ENCODE measurements at regions not wholly inside any gene's neighbourhood (a gene's known extent, or its start where the extent isn't known, plus 50 kb on each side); places are given as distances from the start of the nearest gene placed in this dataset.
A peak's percentile ranks its signal among the peaks of the same experiment; 100 is the strongest.
"Not testable (repeated sequence)": the region's sequence is repeated elsewhere in the genome, so short reads cannot be mapped to it uniquely, and the experiment has no call there.

GRCh38 chr2:133862400-133862977, 294.2 kb upstream of the NCKAP5 start:
- TF ChIP-seq CTCF (conservative IDR thresholded peaks at IDR 0.05; ENCODE audit: low read depth, low read length) = no peak
- no peak for DNase-seq (ENCODE audit: low read depth)
- no peak overlapping the region for H3K4me3 ChIP-seq (ENCODE audit: low read length)

GRCh38 chr2:133863106-133863800, 295.0 kb upstream of the NCKAP5 start:
- no peak for DNase-seq (ENCODE audit: low read depth)
- no peak overlapping the region for H3K4me3 ChIP-seq (ENCODE audit: low read length)
- TF ChIP-seq CTCF (conservative IDR thresholded peaks at IDR 0.05; ENCODE audit: low read depth, low read length) = no peak

- no peak for TF ChIP-seq CTCF (conservative IDR thresholded peaks at IDR 0.05; ENCODE audit: low read depth, low read length)
- H3K4me3 ChIP-seq (ENCODE audit: low read length) = no peak overlapping the region
- no peak for DNase-seq (ENCODE audit: low read depth)
Observed at GRCh38 chr2:133865141-133865540, 296.9 kb upstream of the NCKAP5 start.

- peak; percentile 34 for DNase-seq (ENCODE audit: low read depth)
- no peak overlapping the region for H3K4me3 ChIP-seq (ENCODE audit: low read length)
- no peak for TF ChIP-seq CTCF (conservative IDR thresholded peaks at IDR 0.05; ENCODE audit: low read depth, low read length)
Observed at GRCh38 chr2:133867166-133867565, 298.9 kb upstream of the NCKAP5 start.

GRCh38 chr2:133871545-133872209, 303.4 kb upstream of the NCKAP5 start:
- DNase-seq (ENCODE audit: low read depth) = no peak
- TF ChIP-seq CTCF (conservative IDR thresholded peaks at IDR 0.05; ENCODE audit: low read depth, low read length) = no peak
- no peak overlapping the region for H3K4me3 ChIP-seq (ENCODE audit: low read length)

- no peak for TF ChIP-seq CTCF (conservative IDR thresholded peaks at IDR 0.05; ENCODE audit: low read depth, low read length)
- DNase-seq (ENCODE audit: low read depth) = no peak
Observed at GRCh38 chr2:133878326-133878725, 310.1 kb upstream of the NCKAP5 start.

GRCh38 chr2:133879703-133880102, 311.4 kb upstream of the NCKAP5 start:
- H3K4me3 ChIP-seq (ENCODE audit: low read length) = no peak overlapping the region
- TF ChIP-seq CTCF (conservative IDR thresholded peaks at IDR 0.05; ENCODE audit: low read depth, low read length) = no peak
- no peak for DNase-seq (ENCODE audit: low read depth)

More at GRCh38 chr2:133878326-133878725, 310.1 kb upstream of the NCKAP5 start:
- no peak overlapping the region for H3K4me3 ChIP-seq (ENCODE audit: low read length)

GRCh38 chr2:133882159-133882558, 313.9 kb upstream of the NCKAP5 start:
- not testable (repeated sequence) for H3K4me3 ChIP-seq (ENCODE audit: low read length); DNase-seq (ENCODE audit: low read depth)
